Activated CD8-positive, alpha-beta memory T cell treated with anti-CD3 and anti-CD28 coated beads, Interleukin-2, amount 10 ng/mL, durations not matched to agents 7 days and 5 days (primary cell): ENCODE measurements at regions not wholly inside any gene's neighbourhood (a gene's known extent, or its start where the extent isn't known, plus 50 kb on each side); places are given as distances from the start of the nearest gene placed in this dataset.

Experiments used
- ATAC-seq: fragments of 150-1000 bp; cut with Tn5 transposase; one replicate; pipeline ENCODE4 v1.10.0; 2021; ENCODE audit warnings: moderate library complexity
- CTCF ChIA-PET: fragments of 350-600 bp; sonication (Branson Sonifier 250); formaldehyde crosslinking; loops from one replicate; lab custom pipeline; 2021; ENCODE audit warnings: antibody characterized with exemption; lab: Charles Lee
- DNase-seq: peaks from one replicate; pipeline ENCODE4 v3.0.0-alpha.2; 2020
- H3K27ac Mint-ChIP-seq: one replicate; pipeline ENCODE4 v1.8.0; 2021; ENCODE audit warnings: mild to moderate bottlenecking, mixed read lengths
- H3K27me3 Mint-ChIP-seq: one replicate; pipeline ENCODE4 v1.8.0; 2021; ENCODE audit warnings: mixed read lengths
- H3K36me3 Mint-ChIP-seq: one replicate; pipeline ENCODE4 v1.8.0; 2021; ENCODE audit warnings: mild to moderate bottlenecking, mixed read lengths
- H3K4me1 Mint-ChIP-seq: one replicate; pipeline ENCODE4 v1.8.0; 2021; ENCODE audit warnings: mixed read lengths
- H3K4me3 Mint-ChIP-seq: one replicate; pipeline ENCODE4 v1.8.0; 2021; ENCODE audit warnings: mild to moderate bottlenecking, moderate library complexity, mixed read lengths
- H3K9me3 Mint-ChIP-seq: one replicate; pipeline ENCODE4 v1.8.0; 2022; ENCODE audit warnings: low read depth, mixed read lengths

- Mint-ChIP-seq H3K4me1 (peaks cover 8% of the 10 kb centered on the region), H3K27ac (no peak overlapping the region), H3K27me3 (peaks cover 6% of the 10 kb centered on the region), H3K4me3 (no peak overlapping the region), H3K9me3 (no peaks in the 10 kb centered on the region), H3K36me3 (no peaks in the 10 kb centered on the region)
- CTCF ChIA-PET: no interaction called here
- ATAC-seq: no peak
- no peak for DNase-seq
Observed at GRCh38 chr7:133132906-133133305, 51.0 kb upstream of the CHCHD3 start.

- H3K4me1 Mint-ChIP-seq: peaks cover 8% of the 10 kb centered on the region
- H3K9me3 Mint-ChIP-seq: no peaks in the 10 kb centered on the region
- H3K4me3 Mint-ChIP-seq: no peak overlapping the region
- DNase-seq (no peak), ATAC-seq (no peak)
- no peaks in the 10 kb centered on the region for H3K36me3 Mint-ChIP-seq
- H3K27me3 Mint-ChIP-seq: peaks cover 15% of the 10 kb centered on the region
- CTCF ChIA-PET: no interaction called here
- no peak overlapping the region for H3K27ac Mint-ChIP-seq
Observed at GRCh38 chr7:133134810-133135209, 52.9 kb upstream of the CHCHD3 start.

- H3K4me3 Mint-ChIP-seq: no peak overlapping the region
- CTCF ChIA-PET: no interaction called here
- peaks cover 8% of the 10 kb centered on the region for H3K4me1 Mint-ChIP-seq
- H3K9me3 Mint-ChIP-seq: no peaks in the 10 kb centered on the region
- H3K27me3 Mint-ChIP-seq: peaks cover 16% of the 10 kb centered on the region
- no peak for ATAC-seq
- H3K36me3 Mint-ChIP-seq: no peaks in the 10 kb centered on the region
- no peak for DNase-seq
- no peak overlapping the region for H3K27ac Mint-ChIP-seq
Observed at GRCh38 chr7:133135451-133135850, 53.6 kb upstream of the CHCHD3 start.

- CTCF ChIA-PET: no interaction called here
- no peak for ATAC-seq
Observed at GRCh38 chr7:133139350-133139749, 57.5 kb upstream of the CHCHD3 start.

DNA sequence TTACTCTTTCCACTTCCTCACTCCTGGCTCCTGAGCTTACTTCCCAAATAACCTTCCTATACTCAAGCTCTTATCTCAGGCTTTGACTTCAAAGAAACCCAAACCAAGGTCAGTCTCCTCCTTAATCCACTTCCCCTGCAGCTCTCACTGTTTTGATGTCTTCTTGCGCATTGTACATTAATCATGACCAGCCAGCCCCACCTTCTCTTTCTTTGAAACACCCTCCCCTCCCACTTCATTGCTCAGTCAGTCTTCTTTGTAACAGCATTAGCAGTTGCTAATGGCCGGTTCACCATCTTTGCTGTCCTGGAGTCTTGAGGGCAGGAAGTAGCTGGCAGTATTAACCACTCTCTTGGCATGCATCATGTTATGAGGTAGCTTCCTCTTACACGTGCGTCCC lies 57.9 kb upstream of the CHCHD3 start:
- ATAC-seq (no peak), DNase-seq (no peak)
- Mint-ChIP-seq H3K9me3 (no peaks in the 10 kb centered on the region), H3K27me3 (peaks cover 19% of the 10 kb centered on the region), H3K27ac (no peak overlapping the region), H3K36me3 (no peaks in the 10 kb centered on the region), H3K4me1 (peaks cover 3% of the 10 kb centered on the region), H3K4me3 (no peak overlapping the region)
- CTCF ChIA-PET: no interaction called here

More at GRCh38 chr7:133139350-133139749, 57.5 kb upstream of the CHCHD3 start:
- no peak overlapping the region for H3K27ac Mint-ChIP-seq
- H3K9me3 Mint-ChIP-seq: no peaks in the 10 kb centered on the region
- peaks cover 8% of the 10 kb centered on the region for H3K4me1 Mint-ChIP-seq
- no peak for DNase-seq
- H3K27me3 Mint-ChIP-seq: peaks cover 17% of the 10 kb centered on the region
- no peak overlapping the region for H3K4me3 Mint-ChIP-seq
- no peaks in the 10 kb centered on the region for H3K36me3 Mint-ChIP-seq

DNA sequence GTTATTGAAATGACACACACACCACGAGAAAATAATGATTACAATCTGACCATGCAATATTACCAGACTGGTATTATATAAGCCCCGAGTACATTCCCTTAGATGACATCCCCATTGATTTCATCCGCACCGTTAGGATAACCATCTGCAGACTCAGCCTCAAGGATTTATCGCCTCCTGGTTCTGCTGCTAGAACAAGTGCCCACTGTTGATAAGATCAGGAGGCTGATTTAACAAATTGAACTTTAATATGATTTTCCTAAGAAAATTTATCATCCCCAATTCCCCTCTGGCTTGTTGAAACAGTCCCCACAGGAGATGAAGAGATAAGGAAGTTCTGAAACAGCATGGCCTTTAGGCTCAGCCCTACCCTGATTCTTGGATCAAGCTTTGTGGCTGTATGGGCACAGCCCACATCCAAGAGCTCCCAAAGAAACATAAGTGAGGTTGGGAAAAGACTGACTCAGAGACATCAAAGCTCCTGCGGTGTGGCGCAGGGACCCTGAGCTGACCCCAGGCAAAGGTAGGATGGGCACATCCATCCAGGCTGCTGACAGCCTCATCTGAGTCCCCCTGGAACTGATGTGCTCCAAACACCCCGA lies 59.2 kb upstream of the CHCHD3 start:
- CTCF ChIA-PET: no interaction called here

GRCh38 chr7:133150760-133151159 lies 68.9 kb upstream of the CHCHD3 start:
- ATAC-seq (no peak), DNase-seq (no peak)
- Mint-ChIP-seq H3K4me1 (no peaks in the 10 kb centered on the region), H3K36me3 (no peaks in the 10 kb centered on the region), H3K9me3 (no peaks in the 10 kb centered on the region), H3K4me3 (no peak overlapping the region), H3K27ac (no peak overlapping the region), H3K27me3 (peaks cover 24% of the 10 kb centered on the region)
- CTCF ChIA-PET: no interaction called here

More for the DNA sequence above, 59.2 kb upstream of the CHCHD3 start:
- H3K9me3 Mint-ChIP-seq: no peaks in the 10 kb centered on the region
- H3K27me3 Mint-ChIP-seq: peaks cover 24% of the 10 kb centered on the region
- no peak overlapping the region for H3K27ac Mint-ChIP-seq
- no peak overlapping the region for H3K4me3 Mint-ChIP-seq
- ATAC-seq (no peak), DNase-seq (no peak)
- no peaks in the 10 kb centered on the region for H3K4me1 Mint-ChIP-seq
- no peaks in the 10 kb centered on the region for H3K36me3 Mint-ChIP-seq

DNA sequence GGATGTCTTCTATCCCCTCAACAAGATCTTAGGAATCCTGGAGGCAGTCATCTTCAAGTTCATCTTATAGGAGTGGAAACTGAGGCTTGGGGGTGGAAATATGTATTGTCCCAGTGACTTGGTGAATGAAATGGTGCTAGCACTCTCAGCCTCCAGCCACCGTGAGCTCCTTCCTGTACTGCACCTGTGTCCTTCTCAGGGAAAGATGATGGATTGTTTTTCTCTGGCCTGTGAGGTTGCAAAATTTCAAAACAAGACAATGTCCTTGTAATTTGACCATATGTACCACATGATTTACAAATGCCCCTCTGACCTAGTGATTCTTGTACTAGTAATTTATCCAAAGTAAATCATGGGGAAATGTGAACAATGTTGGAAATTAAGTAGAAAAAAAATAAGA lies 71.0 kb upstream of the CHCHD3 start:
- Mint-ChIP-seq H3K27ac (no peak overlapping the region), H3K9me3 (no peaks in the 10 kb centered on the region), H3K4me1 (no peaks in the 10 kb centered on the region), H3K4me3 (no peak overlapping the region), H3K27me3 (peaks cover 18% of the 10 kb centered on the region), H3K36me3 (no peaks in the 10 kb centered on the region)
- ATAC-seq: no peak
- no peak for DNase-seq
- CTCF ChIA-PET: no interaction called here

DNA sequence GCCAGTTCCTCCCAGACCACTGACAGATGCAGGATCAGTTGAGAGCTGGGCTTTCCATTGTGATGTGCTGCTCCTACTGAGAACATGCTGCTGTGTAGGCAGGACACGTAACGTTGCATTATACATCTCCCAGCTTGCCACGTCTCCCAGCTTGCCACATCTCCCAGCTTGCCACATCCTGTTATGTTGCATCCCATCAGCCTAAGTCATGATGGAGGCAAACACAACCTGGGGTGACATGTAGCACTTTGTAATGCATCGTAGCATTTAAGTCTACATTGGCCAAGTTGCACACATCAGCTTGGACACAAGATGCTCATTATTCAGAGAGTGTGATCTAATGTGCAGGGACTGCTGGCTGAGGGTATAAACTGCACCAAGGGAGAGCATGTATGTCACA lies 73.3 kb upstream of the CHCHD3 start:
- H3K27me3 Mint-ChIP-seq: peaks cover 9% of the 10 kb centered on the region
- no peaks in the 10 kb centered on the region for H3K4me1 Mint-ChIP-seq
- H3K4me3 Mint-ChIP-seq: no peak overlapping the region
- CTCF ChIA-PET: no interaction called here
- H3K27ac Mint-ChIP-seq: no peak overlapping the region
- no peaks in the 10 kb centered on the region for H3K9me3 Mint-ChIP-seq
- ATAC-seq: no peak
- DNase-seq: no peak
- no peaks in the 10 kb centered on the region for H3K36me3 Mint-ChIP-seq

GRCh38 chr7:133155642-133156041 lies 73.8 kb upstream of the CHCHD3 start:
- H3K9me3 Mint-ChIP-seq: no peaks in the 10 kb centered on the region
- DNase-seq: no peak
- no peak overlapping the region for H3K4me3 Mint-ChIP-seq
- no peak overlapping the region for H3K27ac Mint-ChIP-seq
- H3K4me1 Mint-ChIP-seq: no peaks in the 10 kb centered on the region
- ATAC-seq: no peak
- H3K27me3 Mint-ChIP-seq: peaks cover 8% of the 10 kb centered on the region
- no peaks in the 10 kb centered on the region for H3K36me3 Mint-ChIP-seq
- CTCF ChIA-PET: no interaction called here

DNA sequence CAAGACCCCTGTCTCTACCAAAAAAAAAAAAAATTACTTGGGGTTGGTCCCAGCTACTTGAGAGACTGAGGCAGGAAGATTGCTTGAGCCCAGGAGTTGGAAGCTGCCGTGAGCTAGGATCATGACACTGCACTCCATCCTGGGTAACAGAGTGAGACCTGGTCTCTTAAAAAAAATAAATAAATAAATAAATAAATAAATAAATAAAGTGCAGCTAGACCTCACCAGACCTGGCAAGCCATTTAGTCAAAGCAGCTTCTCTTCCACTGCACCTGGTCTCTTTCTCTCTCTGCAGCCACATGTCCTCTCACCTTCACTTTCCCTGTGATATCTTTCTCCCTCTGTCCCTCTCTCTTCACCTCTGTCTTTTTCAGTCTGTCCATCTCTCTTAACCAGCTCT lies 75.2 kb upstream of the CHCHD3 start:
- CTCF ChIA-PET: no interaction called here
- no peak for ATAC-seq
- Mint-ChIP-seq H3K27ac (no peak overlapping the region), H3K27me3 (peaks cover 10% of the 10 kb centered on the region), H3K9me3 (no peaks in the 10 kb centered on the region), H3K4me1 (no peaks in the 10 kb centered on the region), H3K36me3 (no peaks in the 10 kb centered on the region), H3K4me3 (no peak overlapping the region)
- DNase-seq: no peak

GRCh38 chr7:133164498-133164897 lies 82.6 kb upstream of the CHCHD3 start:
- Mint-ChIP-seq H3K9me3 (no peaks in the 10 kb centered on the region), H3K4me1 (no peaks in the 10 kb centered on the region), H3K27ac (no peak overlapping the region), H3K27me3 (peaks cover 34% of the 10 kb centered on the region), H3K36me3 (no peaks in the 10 kb centered on the region), H3K4me3 (no peak overlapping the region)
- DNase-seq: no peak
- ATAC-seq: no peak
- CTCF ChIA-PET: no interaction called here

GRCh38 chr7:133165001-133165400 lies 83.1 kb upstream of the CHCHD3 start:
- Mint-ChIP-seq H3K36me3 (no peaks in the 10 kb centered on the region), H3K4me3 (no peak overlapping the region), H3K27ac (no peak overlapping the region), H3K9me3 (no peaks in the 10 kb centered on the region), H3K4me1 (no peaks in the 10 kb centered on the region), H3K27me3 (peaks cover 34% of the 10 kb centered on the region)
- ATAC-seq (no peak), DNase-seq (no peak)
- CTCF ChIA-PET: no interaction called here

- no peak overlapping the region for H3K27ac Mint-ChIP-seq
- no peaks in the 10 kb centered on the region for H3K9me3 Mint-ChIP-seq
- H3K27me3 Mint-ChIP-seq: peaks cover 33% of the 10 kb centered on the region
Observed at GRCh38 chr7:133165529-133165928, 83.6 kb upstream of the CHCHD3 start.

DNA sequence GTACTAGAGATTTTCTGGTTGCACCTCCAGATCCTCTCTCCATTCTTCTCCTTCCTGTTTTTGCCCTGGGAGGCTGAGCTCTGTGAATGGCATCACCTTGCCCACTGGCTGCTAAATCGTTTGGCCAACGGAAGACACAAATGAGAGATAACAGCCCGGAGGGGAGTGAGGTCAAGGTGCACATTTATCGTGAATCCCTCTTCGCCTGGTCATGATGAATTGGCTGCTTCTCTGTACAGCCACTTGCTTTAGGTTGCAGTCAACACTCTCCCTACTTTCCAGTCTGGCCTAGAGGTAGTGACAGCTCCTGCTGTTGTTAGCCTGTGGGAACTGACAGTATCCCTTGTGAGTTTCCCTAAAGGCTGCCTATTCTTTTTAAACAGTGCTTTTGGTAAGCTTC lies 85.4 kb upstream of the CHCHD3 start:
- H3K4me3 Mint-ChIP-seq: no peak overlapping the region
- no peaks in the 10 kb centered on the region for H3K9me3 Mint-ChIP-seq
- DNase-seq: no peak
- no peaks in the 10 kb centered on the region for H3K4me1 Mint-ChIP-seq
- H3K27ac Mint-ChIP-seq: no peak overlapping the region
- H3K36me3 Mint-ChIP-seq: no peaks in the 10 kb centered on the region
- CTCF ChIA-PET: no interaction called here
- peaks cover 33% of the 10 kb centered on the region for H3K27me3 Mint-ChIP-seq
- ATAC-seq: no peak

More at GRCh38 chr7:133165529-133165928, 83.6 kb upstream of the CHCHD3 start:
- Mint-ChIP-seq H3K36me3 (no peaks in the 10 kb centered on the region), H3K4me1 (no peaks in the 10 kb centered on the region), H3K4me3 (no peak overlapping the region)
- CTCF ChIA-PET: no interaction called here
- no peak for DNase-seq
- ATAC-seq: no peak
